Activated naive CD8-positive, alpha-beta T cell treated with anti-CD3 and anti-CD28 coated beads, Interleukin-2, amount 10 ng/mL, durations not matched to agents 7 days and 5 days (primary cell): ENCODE measurements at regions not wholly inside any gene's neighbourhood (a gene's known extent, or its start where the extent isn't known, plus 50 kb on each side); places are given as distances from the start of the nearest gene placed in this dataset.
"Not testable (repeated sequence)": the region's sequence is repeated elsewhere in the genome, so short reads cannot be mapped to it uniquely, and the experiment has no call there.

Source experiments
- ATAC-seq: fragments of 150-1000 bp; cut with Tn5 transposase; one replicate; pipeline ENCODE4 v1.10.0; 2021; ENCODE audit warnings: low read depth, moderate library complexity
- POLR2A ChIA-PET: fragments of 350-600 bp; sonication (Branson Sonifier 250); formaldehyde crosslinking; loops from one replicate; lab custom pipeline; 2021; ENCODE audit warnings: antibody characterized with exemption; lab: Charles Lee
- DNase-seq: peaks from one replicate; pipeline ENCODE4 v3.0.0; 2021
- H3K27ac Mint-ChIP-seq: one replicate; pipeline ENCODE4 v1.8.0; 2022; ENCODE audit warnings: mild to moderate bottlenecking, mixed read lengths
- H3K27me3 Mint-ChIP-seq: one replicate; pipeline ENCODE4 v1.8.0; 2022; ENCODE audit warnings: mild to moderate bottlenecking, moderate library complexity, mixed read lengths
- H3K36me3 Mint-ChIP-seq: one replicate; pipeline ENCODE4 v1.8.0; 2021; ENCODE audit warnings: mild to moderate bottlenecking, mixed read lengths
- H3K4me1 Mint-ChIP-seq: one replicate; pipeline ENCODE4 v1.8.0; 2021; ENCODE audit warnings: mixed read lengths
- H3K4me3 Mint-ChIP-seq: one replicate; pipeline ENCODE4 v1.8.0; 2022; ENCODE audit warnings: mild to moderate bottlenecking, moderate library complexity, mixed read lengths
- H3K9me3 Mint-ChIP-seq: one replicate; pipeline ENCODE4 v1.8.0; 2021; ENCODE audit warnings: mixed read lengths

- Mint-ChIP-seq H3K4me3 (no peak overlapping the region), H3K9me3 (peaks cover 10% of the 10 kb centered on the region), H3K27ac (no peak overlapping the region), H3K36me3 (peaks cover 67% of the 10 kb centered on the region), H3K4me1 (peaks cover 51% of the 10 kb centered on the region), H3K27me3 (no peaks in the 10 kb centered on the region)
- no peak for DNase-seq
- POLR2A ChIA-PET: interaction anchor here (0.6 kb wide), 1 partner anchor 179 kb away, joined by 3 read pairs; no protein-coding TSS in a partner anchor
- ATAC-seq: no peak
Observed at GRCh38 chr6:11373208-11373607, 140.7 kb upstream of the NEDD9 start.

- Mint-ChIP-seq H3K4me1 (peaks cover 53% of the 10 kb centered on the region), H3K36me3 (peaks cover 60% of the 10 kb centered on the region)
- POLR2A ChIA-PET, ATAC-seq, H3K27me3 Mint-ChIP-seq, H3K9me3 Mint-ChIP-seq, DNase-seq, H3K27ac Mint-ChIP-seq, H3K4me3 Mint-ChIP-seq: not testable (repeated sequence)
Observed at GRCh38 chr6:11372186-11372790, 139.8 kb upstream of the NEDD9 start.

- Mint-ChIP-seq H3K27ac (peak overlapping the region; percentile 38), H3K9me3 (peaks cover under 1% of the 10 kb centered on the region)
- POLR2A ChIA-PET: no interaction called here
Observed at GRCh38 chr6:11370191-11371018, 137.9 kb upstream of the NEDD9 start.

GRCh38 chr6:11368760-11369159, 136.3 kb upstream of the NEDD9 start:
- Mint-ChIP-seq H3K4me3 (no peak overlapping the region), H3K4me1 (peaks cover 51% of the 10 kb centered on the region), H3K36me3 (peaks cover 49% of the 10 kb centered on the region), H3K27ac (peak overlapping the region; percentile 19), H3K9me3 (no peaks in the 10 kb centered on the region), H3K27me3 (no peaks in the 10 kb centered on the region)
- DNase-seq: no peak
- peak; percentile 19 for ATAC-seq
- POLR2A ChIA-PET: interaction anchor here (2.2 to 2.7 kb wide), 2 partner anchors 13 to 45 kb away, joined by 6 to 14 read pairs; no protein-coding TSS in a partner anchor

More at GRCh38 chr6:11370191-11371018, 137.9 kb upstream of the NEDD9 start:
- ATAC-seq (no peak), DNase-seq (no peak)
- Mint-ChIP-seq H3K36me3 (peaks cover 54% of the 10 kb centered on the region), H3K27me3 (no peaks in the 10 kb centered on the region), H3K4me3 (no peak overlapping the region), H3K4me1 (peaks cover 56% of the 10 kb centered on the region)

GRCh38 chr6:11368264-11368663, 135.8 kb upstream of the NEDD9 start:
- DNase-seq (no peak), ATAC-seq (no peak)
- Mint-ChIP-seq H3K4me1 (peaks cover 51% of the 10 kb centered on the region), H3K27ac (no peak overlapping the region), H3K36me3 (peaks cover 52% of the 10 kb centered on the region), H3K4me3 (no peak overlapping the region), H3K9me3 (no peaks in the 10 kb centered on the region), H3K27me3 (no peaks in the 10 kb centered on the region)
- POLR2A ChIA-PET: interaction anchor here (1.3 to 3.7 kb wide), 5 partner anchors 10 to 135 kb away, joined by 4 to 14 read pairs (median 6); no protein-coding TSS in a partner anchor

- no peaks in the 10 kb centered on the region for H3K9me3 Mint-ChIP-seq
- ATAC-seq: peak; percentile 1
- DNase-seq: no peak
- POLR2A ChIA-PET: interaction anchor here (1.2 to 3.7 kb wide), 6 partner anchors 10 to 198 kb away, joined by 3 to 14 read pairs (median 5); no protein-coding TSS in a partner anchor
- peak overlapping the region; percentile 44 for H3K4me3 Mint-ChIP-seq
- H3K36me3 Mint-ChIP-seq: peaks cover 56% of the 10 kb centered on the region
- H3K27me3 Mint-ChIP-seq: no peaks in the 10 kb centered on the region
- H3K4me1 Mint-ChIP-seq: peaks cover 55% of the 10 kb centered on the region
- H3K27ac Mint-ChIP-seq: no peak overlapping the region
Observed at GRCh38 chr6:11367638-11368199, 135.3 kb upstream of the NEDD9 start.

GRCh38 chr6:11366934-11367637, 134.6 kb upstream of the NEDD9 start:
- Mint-ChIP-seq H3K9me3 (no peaks in the 10 kb centered on the region), H3K27me3 (no peaks in the 10 kb centered on the region), H3K27ac (peak overlapping the region; percentile 83), H3K4me1 (peaks cover 59% of the 10 kb centered on the region), H3K36me3 (peaks cover 56% of the 10 kb centered on the region), H3K4me3 (peak overlapping the region; percentile 44)
- POLR2A ChIA-PET: interaction anchor here (1.2 to 3.7 kb wide), 6 partner anchors 11 to 198 kb away, joined by 3 to 14 read pairs (median 5); no protein-coding TSS in a partner anchor
- peak; percentile 39 for ATAC-seq
- no peak for DNase-seq

- ATAC-seq: peak; percentile 77
- no peaks in the 10 kb centered on the region for H3K27me3 Mint-ChIP-seq
- POLR2A ChIA-PET: interaction anchor here (1.2 to 3.7 kb wide), 4 partner anchors 12 to 197 kb away, joined by 3 to 14 read pairs (median 10); no protein-coding TSS in a partner anchor
- H3K27ac Mint-ChIP-seq: peak overlapping the region; percentile 83
- peak overlapping the region; percentile 44 for H3K4me3 Mint-ChIP-seq
- peaks cover 59% of the 10 kb centered on the region for H3K36me3 Mint-ChIP-seq
- H3K9me3 Mint-ChIP-seq: peaks cover 5% of the 10 kb centered on the region
- H3K4me1 Mint-ChIP-seq: peaks cover 61% of the 10 kb centered on the region
- no peak for DNase-seq
Observed at GRCh38 chr6:11366183-11366933, 133.9 kb upstream of the NEDD9 start.

GRCh38 chr6:11364971-11365397, 132.5 kb upstream of the NEDD9 start:
- peaks cover 10% of the 10 kb centered on the region for H3K9me3 Mint-ChIP-seq
- H3K27me3 Mint-ChIP-seq: no peaks in the 10 kb centered on the region
- no peak for DNase-seq
- H3K36me3 Mint-ChIP-seq: peaks cover 65% of the 10 kb centered on the region
- no peak overlapping the region for H3K4me3 Mint-ChIP-seq
- H3K4me1 Mint-ChIP-seq: peaks cover 62% of the 10 kb centered on the region
- no peak for ATAC-seq
- peak overlapping the region; percentile 5 for H3K27ac Mint-ChIP-seq
- POLR2A ChIA-PET: interaction anchor here (1.0 to 3.7 kb wide), 2 partner anchors 11 to 17 kb away, joined by 3 to 13 read pairs; no protein-coding TSS in a partner anchor

GRCh38 chr6:11363881-11364576, 131.6 kb upstream of the NEDD9 start:
- DNase-seq: no peak
- H3K27me3 Mint-ChIP-seq: no peaks in the 10 kb centered on the region
- peaks cover 14% of the 10 kb centered on the region for H3K9me3 Mint-ChIP-seq
- POLR2A ChIA-PET: interaction anchor here (0.5 to 1.5 kb wide), 2 partner anchors 19 to 132 kb away, joined by 3 to 4 read pairs; partner anchors contain the start of gene NEDD9
- H3K4me1 Mint-ChIP-seq: peaks cover 63% of the 10 kb centered on the region
- H3K36me3 Mint-ChIP-seq: peaks cover 70% of the 10 kb centered on the region
- ATAC-seq: no peak
- H3K27ac Mint-ChIP-seq: no peak overlapping the region
- H3K4me3 Mint-ChIP-seq: no peak overlapping the region

GRCh38 chr6:11362564-11362963, 130.1 kb upstream of the NEDD9 start:
- no peak for DNase-seq
- H3K36me3 Mint-ChIP-seq: peaks cover 74% of the 10 kb centered on the region
- no peak for ATAC-seq

More at GRCh38 chr6:11362564-11362963, 130.1 kb upstream of the NEDD9 start:
- H3K9me3 Mint-ChIP-seq: peaks cover 14% of the 10 kb centered on the region
- no peak overlapping the region for H3K4me3 Mint-ChIP-seq
- no peaks in the 10 kb centered on the region for H3K27me3 Mint-ChIP-seq
- POLR2A ChIA-PET: interaction anchor here (0.8 kb wide), 1 partner anchor 17 kb away, joined by 3 read pairs; no protein-coding TSS in a partner anchor
- no peak overlapping the region for H3K27ac Mint-ChIP-seq
- peaks cover 59% of the 10 kb centered on the region for H3K4me1 Mint-ChIP-seq
